ENCODE measurements at regions not wholly inside any gene's neighbourhood (a gene's known extent, or its start where the extent isn't known, plus 50 kb on each side); places are given as distances from the start of the nearest gene placed in this dataset.

GRCh38 chr2:59015027-59015426 is 773.9 kb upstream of the FANCL start:
- DNase-seq (ENCODE audit: low spot score) (no peak), ATAC-seq (no peak)

- ATAC-seq = no peak
- no peak for DNase-seq (ENCODE audit: low spot score)
These were observed 771.8 kb upstream of the FANCL start for GRCh38 chr2:59012971-59013370.

- DNase-seq (ENCODE audit: low spot score) (no peak), ATAC-seq (no peak)
These were observed 771.1 kb upstream of the FANCL start for GRCh38 chr2:59012234-59012633.

DNA sequence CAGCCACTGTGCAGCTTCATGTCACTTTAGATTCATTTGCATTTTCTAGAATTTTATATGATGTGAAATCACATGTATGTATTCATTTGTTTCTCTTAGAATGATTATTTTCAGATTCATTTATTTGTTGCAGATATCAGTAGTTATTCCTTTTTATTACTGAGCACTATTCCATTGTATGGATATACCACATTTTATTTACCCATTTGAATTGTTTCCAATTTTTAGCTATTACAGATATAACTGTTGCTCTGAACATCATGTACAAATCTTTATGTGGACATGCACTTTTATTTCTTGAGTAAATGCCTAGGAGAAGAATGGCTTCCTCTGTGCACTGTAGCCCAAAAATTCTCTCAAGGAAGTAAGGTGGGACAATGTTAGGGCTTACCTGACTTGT is 767.8 kb upstream of the FANCL start:
- ATAC-seq (no peak), DNase-seq (ENCODE audit: low spot score) (no peak)

GRCh38 chr2:59005836-59006615 is 764.9 kb upstream of the FANCL start:
- DNase-seq (ENCODE audit: low spot score) (no peak), ATAC-seq (no peak)

DNA sequence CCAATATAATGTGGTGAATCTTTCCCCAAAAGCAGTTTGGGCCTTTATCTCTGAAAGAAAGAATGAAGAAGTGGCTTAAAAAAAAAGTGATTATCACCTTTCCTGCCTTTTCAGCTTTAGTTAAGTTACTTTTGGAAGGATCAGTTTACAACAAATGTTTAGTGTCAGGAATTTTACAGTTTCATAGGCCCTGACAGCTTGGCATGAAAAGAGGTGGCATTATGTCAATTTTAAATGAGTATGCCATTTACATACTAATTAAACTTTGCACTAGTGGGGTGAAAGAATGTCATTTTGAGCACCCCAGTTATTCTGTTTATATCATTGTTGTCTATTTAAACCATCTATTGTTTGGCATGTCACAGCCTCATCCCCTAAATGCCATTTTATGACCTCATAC is 763.5 kb upstream of the FANCL start:
- DNase-seq (ENCODE audit: low spot score) (no peak), ATAC-seq (no peak)

DNA sequence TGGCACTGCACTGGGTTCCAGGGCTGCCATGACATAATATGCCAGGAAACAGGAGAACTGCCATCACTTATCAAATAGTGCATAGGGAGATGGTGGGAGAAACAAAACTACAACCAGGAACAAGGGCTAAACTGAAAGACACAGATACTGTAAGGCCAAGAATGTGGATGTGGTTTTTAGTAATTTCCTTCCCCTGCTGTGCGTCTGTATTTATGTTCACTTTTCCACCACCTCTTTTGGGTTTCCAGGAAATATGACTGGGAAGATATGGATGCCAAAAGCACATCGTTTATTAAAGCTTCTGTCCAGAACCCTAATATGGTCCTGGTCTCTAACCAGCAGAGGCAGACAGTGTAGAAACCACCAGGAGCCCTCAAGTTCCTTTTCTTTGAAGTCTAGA is 759.7 kb upstream of the FANCL start:
- ATAC-seq = no peak
- no peak for DNase-seq (ENCODE audit: low spot score)

- DNase-seq (ENCODE audit: low spot score) (no peak), ATAC-seq (no peak)
These were observed 751.1 kb upstream of the FANCL start for GRCh38 chr2:58992062-58992706.

DNA sequence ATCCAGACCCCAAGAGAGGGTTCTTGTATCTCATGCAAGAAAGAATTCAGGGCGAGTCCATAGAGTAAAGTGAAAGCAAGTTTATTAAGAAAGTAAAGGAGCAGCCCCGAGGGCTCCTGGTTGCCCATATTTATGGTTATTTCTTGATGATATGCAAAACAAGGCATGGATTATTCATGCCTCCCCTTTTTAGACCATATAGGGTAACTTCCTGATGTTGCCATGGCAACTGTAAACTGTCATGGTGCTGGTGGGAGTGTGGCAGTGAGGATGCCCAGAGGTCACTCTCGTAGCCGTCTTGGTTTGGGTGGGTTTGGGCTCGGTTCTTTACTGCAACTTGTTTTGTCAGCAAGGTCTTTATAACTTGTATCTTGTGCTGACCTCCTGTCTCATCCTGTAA is 750.2 kb upstream of the FANCL start:
- no peak for DNase-seq (ENCODE audit: low spot score)
- no peak for ATAC-seq

GRCh38 chr2:58985541-58985940 is 744.4 kb upstream of the FANCL start:
- DNase-seq (ENCODE audit: low spot score) = no peak
- no peak for ATAC-seq

- ATAC-seq (no peak), DNase-seq (ENCODE audit: low spot score) (no peak)
These were observed 743.6 kb upstream of the FANCL start for GRCh38 chr2:58984731-58985130.

DNA sequence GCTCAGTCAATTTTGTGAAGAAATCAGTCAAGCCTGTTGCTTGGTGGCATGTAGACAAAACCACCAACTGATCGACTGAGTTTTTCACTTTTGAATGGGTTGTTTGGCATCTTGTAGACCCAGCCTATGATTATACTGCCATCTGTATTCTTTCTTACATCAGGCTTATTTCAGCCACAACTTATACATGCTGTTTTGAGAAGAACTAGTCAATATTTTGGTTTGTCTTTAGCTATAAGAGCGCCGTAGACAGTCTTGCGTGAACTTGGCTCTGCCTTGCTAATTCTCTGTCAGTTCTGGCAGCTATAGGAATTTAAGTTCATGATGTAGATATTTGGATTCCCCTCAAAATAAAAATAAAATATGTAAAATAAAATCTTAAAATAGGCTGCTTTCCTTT is 742.0 kb upstream of the FANCL start:
- DNase-seq (ENCODE audit: low spot score) (no peak), ATAC-seq (no peak)

- ATAC-seq (no peak), DNase-seq (ENCODE audit: low spot score) (no peak)
These were observed 740.1 kb upstream of the FANCL start for GRCh38 chr2:58981237-58981636.

GRCh38 chr2:58976375-58977071 is 735.4 kb upstream of the FANCL start:
- DNase-seq (ENCODE audit: low spot score) = no peak
- no peak for ATAC-seq

GRCh38 chr2:58974881-58975280 is 733.8 kb upstream of the FANCL start:
- no peak for DNase-seq (ENCODE audit: low spot score)
- ATAC-seq = no peak

DNA sequence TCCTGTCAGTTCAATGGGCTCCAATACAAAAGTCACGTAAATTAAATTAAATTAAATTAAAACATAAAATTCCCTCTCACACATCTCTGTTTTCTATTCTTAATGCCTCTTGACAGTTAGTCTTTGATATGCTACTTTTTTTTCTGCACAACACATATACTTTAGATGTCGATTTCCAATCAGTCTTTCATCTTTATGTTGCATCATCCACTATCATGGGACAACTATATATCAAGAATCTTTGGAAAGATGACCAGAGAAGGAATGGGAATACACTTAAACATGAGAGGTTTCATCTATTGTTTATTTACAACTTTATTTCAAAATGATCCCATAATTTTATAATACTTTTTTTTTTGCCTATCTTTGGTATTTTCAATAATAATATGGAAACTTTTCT is 733.3 kb upstream of the FANCL start:
- ATAC-seq = no peak
- DNase-seq (ENCODE audit: low spot score) = no peak

- ATAC-seq (no peak), DNase-seq (ENCODE audit: low spot score) (no peak)
These were observed 732.7 kb upstream of the FANCL start for GRCh38 chr2:58973811-58974281.

- DNase-seq (ENCODE audit: low spot score) (no peak), ATAC-seq (no peak)
These were observed 731.6 kb upstream of the FANCL start for GRCh38 chr2:58972737-58973136.

DNA sequence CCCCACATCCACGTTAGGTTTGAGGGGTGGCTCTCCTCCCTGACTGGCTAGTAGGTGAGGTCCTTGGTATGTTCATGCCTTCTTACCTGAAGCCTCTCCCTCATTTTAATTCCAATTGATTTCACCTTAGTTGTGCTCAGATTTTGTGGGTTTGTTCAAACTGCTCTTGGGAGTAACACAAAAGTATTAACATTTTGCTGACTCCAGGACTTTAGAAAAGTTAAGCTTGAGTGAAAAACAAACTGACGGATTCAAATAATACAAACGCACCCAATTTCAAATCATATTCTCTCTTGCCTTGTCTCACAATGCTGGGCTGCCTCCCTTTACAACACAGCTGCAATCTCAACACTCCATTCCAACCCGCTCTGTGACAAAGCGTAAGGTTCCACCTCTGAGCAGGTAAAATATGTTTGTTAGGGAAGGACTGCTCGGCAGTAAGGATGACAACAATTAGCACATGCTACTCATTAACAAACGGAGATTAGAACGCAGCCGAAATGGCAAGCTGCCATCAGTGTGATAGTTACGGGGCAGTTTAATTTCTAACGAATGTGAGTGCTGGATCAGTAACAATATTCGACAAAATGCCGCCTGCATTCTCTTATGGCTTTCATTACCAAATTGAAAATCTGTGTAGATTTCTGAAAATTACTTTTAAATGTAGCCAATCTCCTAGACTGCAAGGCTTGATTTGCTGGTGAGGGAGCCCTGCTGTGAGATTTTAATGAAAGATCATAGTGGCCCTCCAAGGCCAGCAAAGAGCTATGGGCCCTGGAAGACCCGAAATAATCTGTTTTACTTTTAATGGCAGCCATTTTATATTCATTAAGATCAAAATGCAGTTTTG is 730.6 kb upstream of the FANCL start:
- no peak for ATAC-seq
- no peak for DNase-seq (ENCODE audit: low spot score)

DNA sequence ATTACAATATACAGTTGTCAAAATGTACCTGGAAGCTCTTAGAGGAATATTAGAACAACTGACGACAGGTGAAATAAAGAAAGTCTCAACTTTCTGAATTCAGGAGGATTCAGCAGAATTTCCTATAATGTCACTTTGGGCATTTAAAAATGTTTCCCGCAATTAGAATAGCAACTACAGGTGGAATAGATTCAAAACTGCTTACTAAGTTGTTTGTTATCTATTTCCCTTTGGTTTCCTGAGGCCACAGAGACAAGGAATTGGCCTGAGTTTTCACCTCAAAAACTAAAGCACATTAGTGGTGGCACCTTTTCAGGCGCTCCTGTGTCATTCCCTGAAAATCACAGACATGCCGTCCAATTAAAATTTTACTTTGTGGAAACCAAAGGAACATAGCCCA is 729.2 kb upstream of the FANCL start:
- no peak for DNase-seq (ENCODE audit: low spot score)
- ATAC-seq = no peak

GRCh38 chr2:58968885-58969284 is 727.8 kb upstream of the FANCL start:
- ATAC-seq (no peak), DNase-seq (ENCODE audit: low spot score) (no peak)

Measured in left lobe of liver (tissue), 2 donors.